HG03135 (cell line): ENCODE measurements at regions not wholly inside any gene's neighbourhood (a gene's known extent, or its start where the extent isn't known, plus 50 kb on each side); places are given as distances from the start of the nearest gene placed in this dataset.

Experiments used
- ATAC-seq: cut with Tn5 transposase; IDR thresholded peaks from one replicate; pipeline ENCODE4 v1.9.1; 2021; ENCODE audit warnings: mild to moderate bottlenecking, moderate library complexity; ENCODE audit not compliant: unreplicated experiment

DNA sequence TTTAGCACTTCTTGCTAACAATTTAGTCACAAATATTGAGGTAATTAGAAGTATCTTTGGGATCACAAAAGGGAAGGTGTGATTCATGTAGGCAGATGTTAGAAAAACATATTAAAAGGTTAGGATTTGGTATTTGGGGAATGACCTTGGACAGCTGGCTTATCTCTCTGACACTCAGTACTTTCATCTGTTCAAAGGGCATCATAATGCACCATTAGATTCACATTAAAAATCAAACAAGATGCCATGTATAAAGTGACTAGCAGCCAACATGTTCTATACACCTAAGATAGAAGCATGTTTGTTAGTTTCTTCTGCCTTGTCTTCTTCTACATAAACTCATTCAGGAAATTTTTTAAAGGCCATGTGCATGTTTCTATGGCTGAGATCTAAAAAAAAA, 56.5 kb upstream of the ESRRG start:
- no peak for ATAC-seq

DNA sequence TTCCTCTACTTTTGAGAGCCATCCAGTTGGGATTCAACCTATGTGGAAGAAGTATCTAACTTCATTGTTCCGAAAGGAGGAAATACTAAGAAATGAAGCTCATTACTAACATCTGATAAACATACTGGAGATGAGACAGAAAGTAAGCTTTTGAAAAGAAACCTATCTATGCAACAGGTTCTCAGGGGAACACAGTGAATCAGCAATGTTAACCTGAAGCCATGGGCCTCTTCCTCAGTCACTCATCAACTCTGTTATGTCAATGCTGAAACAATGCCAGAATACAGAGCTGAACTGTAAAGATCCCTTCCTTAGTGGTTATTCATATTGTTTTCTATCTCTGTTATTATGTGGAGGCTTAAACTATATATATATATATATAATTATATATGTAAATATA, 55.5 kb upstream of the ESRRG start:
- no peak for ATAC-seq

DNA sequence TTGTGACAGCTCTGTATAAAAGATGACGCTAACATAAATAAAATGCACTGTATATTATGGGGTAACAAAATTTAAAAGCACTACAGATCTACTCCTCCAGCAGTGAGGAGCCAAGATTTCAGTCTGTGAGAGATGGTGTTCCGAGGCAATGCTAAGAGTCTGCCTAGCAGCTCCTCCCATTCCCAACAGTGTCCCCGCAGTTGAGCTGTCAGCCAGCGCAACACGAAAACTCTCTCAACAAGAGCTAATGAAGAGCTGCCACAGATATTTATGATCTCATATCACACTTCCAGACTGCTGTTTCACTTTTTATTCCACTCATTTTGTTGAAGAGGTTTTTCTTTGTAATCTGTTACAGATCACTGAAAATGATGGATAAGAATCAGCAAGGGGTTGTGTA, 53.9 kb upstream of the ESRRG start:
- no peak for ATAC-seq
